NT2/D1 (cell line): ENCODE measurements at regions not wholly inside any gene's neighbourhood (a gene's known extent, or its start where the extent isn't known, plus 50 kb on each side); places are given as distances from the start of the nearest gene placed in this dataset.

Experiments
- DNase-seq: peaks from one replicate; pipeline ENCODE4 v3.0.0-alpha.2; 2011; ENCODE audit warnings: low read depth, low spot score
- H3K27me3 ChIP-seq: 2 replicates; pipeline ENCODE4 v1.6.0; 2011; ENCODE audit warnings: mild to moderate bottlenecking; ENCODE audit not compliant: insufficient read length, insufficient read depth
- H3K36me3 ChIP-seq: 2 replicates; pipeline ENCODE4 v1.6.1; 2011; ENCODE audit warnings: mild to moderate bottlenecking, low read length, mixed read lengths; ENCODE audit not compliant: insufficient read depth, insufficient read length
- H3K4me1 ChIP-seq: 2 replicates; pipeline ENCODE4 v1.5.1; 2011; ENCODE audit not compliant: insufficient read depth, insufficient read length
- H3K4me3 ChIP-seq: 2 replicates; pipeline ENCODE4 v1.5.1; 2011; ENCODE audit warnings: low read depth; ENCODE audit not compliant: insufficient read length
- H3K9ac ChIP-seq: 2 replicates; pipeline ENCODE4 v1.6.0; 2011; ENCODE audit warnings: low read depth; ENCODE audit not compliant: insufficient read length
- H3K9me3 ChIP-seq: 2 replicates; pipeline ENCODE4 v1.5.1; 2011; ENCODE audit warnings: mild to moderate bottlenecking, low read length; ENCODE audit not compliant: insufficient read depth
- SUZ12 ChIP-seq: IDR thresholded peaks from 2 replicates; pipeline ENCODE4 v1.6.1; 2011; ENCODE audit not compliant: insufficient read length, insufficient read depth; ENCODE audit errors: extremely low read depth
- YY1 ChIP-seq: IDR thresholded peaks from 2 replicates; pipeline ENCODE4 v1.6.1; 2011; ENCODE audit not compliant: insufficient read length, insufficient read depth
- ZNF274 ChIP-seq: IDR thresholded peaks from 2 replicates; pipeline ENCODE4 v1.6.1; 2011; ENCODE audit warnings: mild to moderate bottlenecking, low read depth, low read length

GRCh38 chr6:153698001-153698400, 341.0 kb upstream of the OPRM1 start:
- H3K9me3 ChIP-seq = no peaks in the 10 kb centered on the region
- no peak overlapping the region for H3K4me3 ChIP-seq
- no peaks in the 10 kb centered on the region for H3K27me3 ChIP-seq
- TF ChIP-seq SUZ12 (no peak), YY1 (no peak), ZNF274 (no peak)
- no peaks in the 10 kb centered on the region for H3K36me3 ChIP-seq
- DNase-seq = no peak
- no peak overlapping the region for H3K9ac ChIP-seq
- no peaks in the 10 kb centered on the region for H3K4me1 ChIP-seq

DNA sequence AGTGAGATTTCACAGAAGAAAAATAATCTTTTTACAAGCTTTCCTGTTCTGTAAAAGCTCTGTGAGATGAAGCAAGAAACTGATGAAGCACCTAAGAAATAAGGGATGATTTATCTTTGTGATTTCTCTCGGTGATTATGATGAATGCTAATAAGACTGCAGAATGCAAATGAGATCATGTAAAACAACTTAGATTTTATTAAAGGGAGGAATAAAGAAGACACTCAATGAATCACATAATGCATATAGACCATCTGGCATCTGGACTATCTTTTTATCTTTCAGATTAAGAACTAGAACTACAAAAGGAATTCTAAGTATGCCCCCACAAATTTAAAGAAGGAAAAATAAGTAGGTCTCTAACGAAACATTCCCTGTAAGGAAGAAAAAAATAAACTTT, 361.5 kb upstream of the OPRM1 start:
- Histone ChIP-seq H3K27me3 (no peaks in the 10 kb centered on the region), H3K36me3 (no peaks in the 10 kb centered on the region), H3K4me3 (no peak overlapping the region), H3K4me1 (no peaks in the 10 kb centered on the region), H3K9me3 (no peaks in the 10 kb centered on the region), H3K9ac (no peak overlapping the region)
- TF ChIP-seq YY1 (no peak), ZNF274 (no peak), SUZ12 (no peak)
- DNase-seq = no peak

GRCh38 chr6:153673750-153674149, 365.3 kb upstream of the OPRM1 start:
- H3K4me3 ChIP-seq = no peak overlapping the region
- TF ChIP-seq SUZ12 (no peak), ZNF274 (no peak), YY1 (no peak)
- H3K4me1 ChIP-seq = no peaks in the 10 kb centered on the region
- DNase-seq = no peak
- no peaks in the 10 kb centered on the region for H3K27me3 ChIP-seq
- no peaks in the 10 kb centered on the region for H3K36me3 ChIP-seq
- H3K9ac ChIP-seq = no peak overlapping the region
- H3K9me3 ChIP-seq = no peaks in the 10 kb centered on the region

DNA sequence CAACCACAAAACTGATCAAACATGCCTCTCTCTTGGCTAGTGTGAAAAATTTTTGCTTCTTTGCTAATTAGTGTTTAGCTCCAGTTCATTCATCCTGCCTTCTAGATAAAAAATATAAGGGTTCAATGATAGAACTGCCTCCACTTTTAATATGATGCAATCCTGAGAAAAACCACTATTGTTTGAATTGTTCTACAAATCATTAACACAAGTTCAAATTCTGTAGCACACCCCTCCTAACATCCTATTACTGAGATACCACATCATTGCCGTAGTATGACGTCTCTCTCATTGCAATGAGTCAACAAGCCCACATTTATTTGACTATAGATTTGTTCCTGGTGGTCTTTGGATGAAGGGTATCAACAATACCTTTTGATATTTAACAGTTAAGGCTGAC, 365.8 kb upstream of the OPRM1 start:
- Histone ChIP-seq H3K27me3 (no peaks in the 10 kb centered on the region), H3K9me3 (no peaks in the 10 kb centered on the region), H3K36me3 (no peaks in the 10 kb centered on the region), H3K9ac (no peak overlapping the region), H3K4me1 (no peaks in the 10 kb centered on the region), H3K4me3 (no peak overlapping the region)
- TF ChIP-seq SUZ12 = no peak
- no peak for TF ChIP-seq YY1
- no peak for TF ChIP-seq ZNF274
- no peak for DNase-seq

GRCh38 chr6:153670403-153671026, 368.5 kb upstream of the OPRM1 start:
- DNase-seq = no peak
- H3K27me3 ChIP-seq = no peaks in the 10 kb centered on the region
- H3K9me3 ChIP-seq = no peaks in the 10 kb centered on the region
- H3K9ac ChIP-seq = no peak overlapping the region
- H3K36me3 ChIP-seq = no peaks in the 10 kb centered on the region
- no peaks in the 10 kb centered on the region for H3K4me1 ChIP-seq
- no peak overlapping the region for H3K4me3 ChIP-seq
- TF ChIP-seq YY1 = no peak
- no peak for TF ChIP-seq SUZ12
- no peak for TF ChIP-seq ZNF274

DNA sequence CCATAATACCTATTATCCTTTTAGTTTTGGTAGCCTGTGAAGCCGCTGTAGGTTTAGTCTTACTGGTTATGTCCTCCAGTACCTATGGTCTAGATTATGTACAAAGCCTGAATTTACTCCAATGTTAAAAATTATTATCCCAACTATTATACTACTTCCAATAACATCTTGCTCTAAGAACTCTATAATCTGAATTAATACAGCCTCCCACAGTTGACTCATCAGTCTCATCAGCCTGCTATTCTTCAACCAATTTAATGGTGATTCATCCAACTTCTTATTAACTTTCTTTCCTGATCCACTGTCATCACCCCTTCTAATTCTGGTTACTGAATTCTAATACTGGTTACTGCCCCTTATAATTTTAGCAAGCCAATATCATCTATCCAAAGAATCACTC, 370.3 kb upstream of the OPRM1 start:
- Histone ChIP-seq H3K4me3 (no peak overlapping the region), H3K9me3 (no peaks in the 10 kb centered on the region), H3K36me3 (no peaks in the 10 kb centered on the region), H3K27me3 (no peaks in the 10 kb centered on the region), H3K9ac (no peak overlapping the region), H3K4me1 (no peaks in the 10 kb centered on the region)
- TF ChIP-seq YY1 = no peak
- DNase-seq = no peak

- TF ChIP-seq YY1 = no peak
- TF ChIP-seq ZNF274 = no peak
- TF ChIP-seq SUZ12 = no peak
- Histone ChIP-seq H3K27me3 (no peaks in the 10 kb centered on the region), H3K36me3 (no peaks in the 10 kb centered on the region), H3K9me3 (no peaks in the 10 kb centered on the region), H3K4me3 (no peak overlapping the region), H3K4me1 (no peaks in the 10 kb centered on the region), H3K9ac (no peak overlapping the region)
- no peak for DNase-seq
Measured at GRCh38 chr6:153662982-153663381, 376.1 kb upstream of the OPRM1 start.
